Stromal cell of bone marrow (primary cell): ENCODE measurements at regions not wholly inside any gene's neighbourhood (a gene's known extent, or its start where the extent isn't known, plus 50 kb on each side); places are given as distances from the start of the nearest gene placed in this dataset.
"Not testable (repeated sequence)": the region's sequence is repeated elsewhere in the genome, so short reads cannot be mapped to it uniquely, and the experiment has no call there.

Experiments
- DNase-seq: peaks from one replicate; pipeline ENCODE4 v3.0.0-alpha.2; 2012; ENCODE audit warnings: low read depth

- not testable (repeated sequence) for DNase-seq
These were observed 554.2 kb downstream of the GABRG2 start for GRCh38 chr5:162621726-162622263.

- DNase-seq = no peak
These were observed 556.5 kb downstream of the GABRG2 start for GRCh38 chr5:162624110-162624509.

GRCh38 chr5:162637481-162637880, 569.9 kb downstream of the GABRG2 start:
- DNase-seq = no peak

- DNase-seq = no peak
These were observed 571.3 kb downstream of the GABRG2 start for GRCh38 chr5:162638849-162639248.

GRCh38 chr5:162641142-162641813, 573.7 kb downstream of the GABRG2 start:
- no peak for DNase-seq

GRCh38 chr5:162654661-162655405, 587.3 kb downstream of the GABRG2 start:
- DNase-seq = no peak

- DNase-seq = no peak
These were observed 589.5 kb downstream of the GABRG2 start for GRCh38 chr5:162657076-162657475.

GRCh38 chr5:162664846-162665245, 597.3 kb downstream of the GABRG2 start:
- no peak for DNase-seq

GRCh38 chr5:162668926-162669325, 601.4 kb downstream of the GABRG2 start:
- no peak for DNase-seq

GRCh38 chr5:162672061-162672460, 604.5 kb downstream of the GABRG2 start:
- no peak for DNase-seq

- no peak for DNase-seq
These were observed 615.7 kb downstream of the GABRG2 start for GRCh38 chr5:162683284-162683683.

GRCh38 chr5:162684145-162684544, 616.6 kb downstream of the GABRG2 start:
- no peak for DNase-seq

GRCh38 chr5:162685302-162685701, 617.7 kb downstream of the GABRG2 start:
- DNase-seq = no peak

- DNase-seq = not testable (repeated sequence)
These were observed 628.7 kb downstream of the GABRG2 start for GRCh38 chr5:162696272-162696671.

GRCh38 chr5:162699361-162699760, 631.8 kb downstream of the GABRG2 start:
- DNase-seq = no peak

GRCh38 chr5:162703914-162704313, 636.3 kb downstream of the GABRG2 start:
- no peak for DNase-seq

GRCh38 chr5:162711244-162711643, 643.7 kb downstream of the GABRG2 start:
- no peak for DNase-seq

- no peak for DNase-seq
These were observed 652.1 kb downstream of the GABRG2 start for GRCh38 chr5:162719720-162720119.

- no peak for DNase-seq
These were observed 653.6 kb downstream of the GABRG2 start for GRCh38 chr5:162721125-162721524.

GRCh38 chr5:162752612-162753011, 684.8 kb upstream of the CCNG1 start:
- no peak for DNase-seq

- no peak for DNase-seq
These were observed 675.3 kb upstream of the CCNG1 start for GRCh38 chr5:162762119-162762518.

GRCh38 chr5:162769019-162769418, 668.4 kb upstream of the CCNG1 start:
- no peak for DNase-seq

GRCh38 chr5:162785673-162786072, 651.7 kb upstream of the CCNG1 start:
- no peak for DNase-seq
